K562 (cell line): ENCODE measurements at regions not wholly inside any gene's neighbourhood (a gene's known extent, or its start where the extent isn't known, plus 50 kb on each side); places are given as distances from the start of the nearest gene placed in this dataset.
A peak's percentile ranks its signal among the peaks of the same experiment; 100 is the strongest.

Experiments
- BDP1 ChIP-seq: IDR thresholded peaks from 3 replicates; pipeline ENCODE4 v1.6.1; 2011; ENCODE audit not compliant: insufficient read length, insufficient read depth
- NCOR1 ChIP-seq: fragments of 450-650 bp; IDR thresholded peaks from 2 replicates; pipeline ENCODE4 v1.6.1; 2016; ENCODE audit warnings: mild to moderate bottlenecking, moderate library complexity
- RBM25 ChIP-seq: fragments of 200-400 bp; formaldehyde crosslinking; IDR thresholded peaks from 2 replicates; pipeline ENCODE4 v1.6.1; 2018; ENCODE audit warnings: low read length, low read depth, moderate library complexity; ENCODE audit not compliant: severe bottlenecking
- STAT5B ChIP-seq: fragments of 250-450 bp; sonication (Bioruptor Pico); IDR thresholded peaks from 2 replicates; pipeline ENCODE4 v1.8.0; 2021; ENCODE audit warnings: mild to moderate bottlenecking, inconsistent platforms
- ZNF239 ChIP-seq: fragments of 250-450 bp; sonication (Bioruptor Pico); IDR thresholded peaks from 2 replicates; pipeline ENCODE4 v1.4.0; 2020; ENCODE audit warnings: mild to moderate bottlenecking
- TF ChIP-seq, protein P1 (sequence below), 2 experiments: fragments of 450-650 bp; formaldehyde crosslinking in 1 of 2; IDR thresholded peaks; 2 replicates each; pipeline versions ENCODE4 v1.4.0 to v1.6.1; 2014 to 2020; ENCODE audit warnings: mild to moderate bottlenecking in 2 of 2, borderline replicate concordance in 1 of 2, low read depth in 1 of 2
- TF ChIP-seq, protein P2 (sequence below): fragments of 250-450 bp; sonication (Bioruptor Pico); IDR thresholded peaks from 2 replicates; pipeline ENCODE4 v1.5.0; 2021; ENCODE audit warnings: mild to moderate bottlenecking, moderate library complexity
- TF ChIP-seq, protein P3 (sequence below): sonication (generic); IDR thresholded peaks from 2 replicates; pipeline ENCODE4 v1.6.1; 2016
- TF ChIP-seq, protein P4 (sequence below): fragments of 450-650 bp; IDR thresholded peaks from 2 replicates; pipeline ENCODE4 v1.6.1; 2017; ENCODE audit warnings: antibody characterized with exemption
- TF ChIP-seq, protein P5 (sequence below): fragments of 250-450 bp; sonication (Bioruptor Pico); IDR thresholded peaks from 2 replicates; pipeline ENCODE4 v1.5.0; 2021

DNA sequence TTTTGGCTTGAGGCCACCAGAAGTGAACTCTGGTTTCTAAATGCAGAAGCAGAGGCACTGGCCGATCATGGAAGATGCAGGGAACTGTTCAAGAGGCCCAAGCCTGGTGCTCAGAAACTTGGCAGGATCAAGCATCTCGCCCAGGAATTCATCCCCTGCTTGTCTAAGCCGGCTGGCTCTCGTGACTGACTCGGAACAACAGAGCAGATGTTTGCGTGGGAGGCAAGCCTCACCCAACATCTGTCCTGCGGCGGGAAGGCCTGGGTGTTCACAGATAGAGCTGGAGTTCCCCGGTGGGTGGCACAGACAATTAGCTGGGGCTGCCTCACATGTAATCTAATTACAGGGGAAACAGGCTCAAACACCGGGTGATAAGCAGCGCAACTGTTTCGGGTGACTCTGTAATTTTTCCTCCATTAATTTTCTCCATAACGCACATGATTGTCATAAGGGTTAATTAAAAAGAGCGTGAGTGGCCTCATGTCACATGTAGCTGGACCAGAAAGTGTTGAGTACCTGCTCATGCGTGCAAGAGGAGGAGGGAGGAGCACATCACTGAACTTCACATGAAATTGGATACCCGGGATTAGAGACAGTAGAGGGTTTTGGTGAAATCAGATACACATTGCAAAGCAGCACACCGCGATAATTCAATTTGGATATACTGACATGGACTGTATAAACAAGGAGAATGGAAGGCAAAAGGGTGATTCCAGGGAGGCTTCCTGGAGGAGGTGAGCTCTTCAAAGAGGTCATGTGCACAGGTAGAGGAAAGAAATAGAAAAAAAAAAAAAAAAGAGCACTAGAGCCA, 180.0 kb downstream of the ETS2 start (continued):
- TF ChIP-seq, protein P1, sequence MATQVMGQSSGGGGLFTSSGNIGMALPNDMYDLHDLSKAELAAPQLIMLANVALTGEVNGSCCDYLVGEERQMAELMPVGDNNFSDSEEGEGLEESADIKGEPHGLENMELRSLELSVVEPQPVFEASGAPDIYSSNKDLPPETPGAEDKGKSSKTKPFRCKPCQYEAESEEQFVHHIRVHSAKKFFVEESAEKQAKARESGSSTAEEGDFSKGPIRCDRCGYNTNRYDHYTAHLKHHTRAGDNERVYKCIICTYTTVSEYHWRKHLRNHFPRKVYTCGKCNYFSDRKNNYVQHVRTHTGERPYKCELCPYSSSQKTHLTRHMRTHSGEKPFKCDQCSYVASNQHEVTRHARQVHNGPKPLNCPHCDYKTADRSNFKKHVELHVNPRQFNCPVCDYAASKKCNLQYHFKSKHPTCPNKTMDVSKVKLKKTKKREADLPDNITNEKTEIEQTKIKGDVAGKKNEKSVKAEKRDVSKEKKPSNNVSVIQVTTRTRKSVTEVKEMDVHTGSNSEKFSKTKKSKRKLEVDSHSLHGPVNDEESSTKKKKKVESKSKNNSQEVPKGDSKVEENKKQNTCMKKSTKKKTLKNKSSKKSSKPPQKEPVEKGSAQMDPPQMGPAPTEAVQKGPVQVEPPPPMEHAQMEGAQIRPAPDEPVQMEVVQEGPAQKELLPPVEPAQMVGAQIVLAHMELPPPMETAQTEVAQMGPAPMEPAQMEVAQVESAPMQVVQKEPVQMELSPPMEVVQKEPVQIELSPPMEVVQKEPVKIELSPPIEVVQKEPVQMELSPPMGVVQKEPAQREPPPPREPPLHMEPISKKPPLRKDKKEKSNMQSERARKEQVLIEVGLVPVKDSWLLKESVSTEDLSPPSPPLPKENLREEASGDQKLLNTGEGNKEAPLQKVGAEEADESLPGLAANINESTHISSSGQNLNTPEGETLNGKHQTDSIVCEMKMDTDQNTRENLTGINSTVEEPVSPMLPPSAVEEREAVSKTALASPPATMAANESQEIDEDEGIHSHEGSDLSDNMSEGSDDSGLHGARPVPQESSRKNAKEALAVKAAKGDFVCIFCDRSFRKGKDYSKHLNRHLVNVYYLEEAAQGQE (IDR thresholded peaks at IDR 0.05; ENCODE audit: borderline replicate concordance): peak; percentile 67
- TF ChIP-seq, protein P1 (CRISPR knock-in tag; IDR thresholded peaks at IDR 0.05; ENCODE audit: low read depth): no peak
- TF ChIP-seq, protein P2, sequence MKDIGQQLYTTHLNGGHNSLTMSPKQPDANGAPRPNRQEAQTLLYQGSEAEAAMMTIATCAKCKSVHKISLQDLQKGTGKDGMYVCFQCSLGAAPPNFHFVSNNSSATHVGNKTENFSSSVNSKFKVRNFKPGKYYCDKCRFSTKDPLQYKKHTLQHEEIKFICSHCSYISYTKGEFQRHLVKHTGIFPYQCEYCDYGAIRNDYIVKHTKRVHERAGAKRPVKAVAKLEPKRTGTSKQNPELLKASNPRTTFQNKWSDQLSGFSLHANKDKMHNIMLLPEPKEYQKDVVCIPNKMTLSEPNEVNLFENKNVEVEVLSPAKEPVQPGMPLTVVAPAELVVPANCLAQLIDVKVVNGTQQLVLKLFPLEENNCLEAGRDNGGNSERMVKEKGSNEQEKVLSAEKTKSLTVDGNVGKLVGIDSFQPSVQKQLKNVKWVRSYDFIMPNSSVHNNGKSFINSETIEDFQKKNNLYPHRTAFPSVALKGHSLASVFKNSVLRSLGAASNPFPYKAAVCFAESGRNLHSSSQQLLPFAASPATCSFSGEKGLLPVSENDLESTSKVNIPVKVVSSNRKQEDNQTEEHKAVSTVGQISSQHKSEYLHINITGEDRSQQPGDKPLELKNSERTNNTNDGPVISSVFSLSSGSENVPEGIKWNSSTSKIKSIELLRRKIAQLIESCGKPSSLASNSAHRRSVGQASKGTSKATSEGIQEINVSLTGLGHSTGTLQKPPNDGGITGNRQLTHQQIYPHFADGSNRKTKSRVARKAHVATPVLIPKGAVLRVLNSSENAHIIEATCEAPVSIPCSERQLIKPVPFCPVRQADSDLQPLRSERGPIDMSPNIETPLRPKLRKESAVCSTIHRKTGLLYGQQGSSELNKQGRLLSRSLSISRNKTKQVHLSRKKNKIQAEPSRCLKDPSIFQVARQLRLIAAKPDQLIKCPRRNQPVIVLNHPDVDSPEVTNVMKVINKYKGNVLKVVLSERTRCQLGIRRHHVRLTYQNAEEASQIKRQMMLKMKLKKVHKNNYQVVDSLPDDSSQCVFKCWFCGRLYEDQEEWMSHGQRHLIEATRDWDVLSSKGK (CRISPR knock-in tag): no peak
- TF ChIP-seq, protein P3, sequence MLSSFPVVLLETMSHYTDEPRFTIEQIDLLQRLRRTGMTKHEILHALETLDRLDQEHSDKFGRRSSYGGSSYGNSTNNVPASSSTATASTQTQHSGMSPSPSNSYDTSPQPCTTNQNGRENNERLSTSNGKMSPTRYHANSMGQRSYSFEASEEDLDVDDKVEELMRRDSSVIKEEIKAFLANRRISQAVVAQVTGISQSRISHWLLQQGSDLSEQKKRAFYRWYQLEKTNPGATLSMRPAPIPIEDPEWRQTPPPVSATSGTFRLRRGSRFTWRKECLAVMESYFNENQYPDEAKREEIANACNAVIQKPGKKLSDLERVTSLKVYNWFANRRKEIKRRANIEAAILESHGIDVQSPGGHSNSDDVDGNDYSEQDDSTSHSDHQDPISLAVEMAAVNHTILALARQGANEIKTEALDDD: no peak; the same call in 1 of the 2 replicates
- TF ChIP-seq STAT5B (no peak), BDP1 (no peak), RBM25 (no peak), NCOR1 (peak; percentile 97), ZNF239 (CRISPR knock-in tag) (peak; percentile 16; the same call in 1 of the 2 replicates)
- TF ChIP-seq, protein P4, sequence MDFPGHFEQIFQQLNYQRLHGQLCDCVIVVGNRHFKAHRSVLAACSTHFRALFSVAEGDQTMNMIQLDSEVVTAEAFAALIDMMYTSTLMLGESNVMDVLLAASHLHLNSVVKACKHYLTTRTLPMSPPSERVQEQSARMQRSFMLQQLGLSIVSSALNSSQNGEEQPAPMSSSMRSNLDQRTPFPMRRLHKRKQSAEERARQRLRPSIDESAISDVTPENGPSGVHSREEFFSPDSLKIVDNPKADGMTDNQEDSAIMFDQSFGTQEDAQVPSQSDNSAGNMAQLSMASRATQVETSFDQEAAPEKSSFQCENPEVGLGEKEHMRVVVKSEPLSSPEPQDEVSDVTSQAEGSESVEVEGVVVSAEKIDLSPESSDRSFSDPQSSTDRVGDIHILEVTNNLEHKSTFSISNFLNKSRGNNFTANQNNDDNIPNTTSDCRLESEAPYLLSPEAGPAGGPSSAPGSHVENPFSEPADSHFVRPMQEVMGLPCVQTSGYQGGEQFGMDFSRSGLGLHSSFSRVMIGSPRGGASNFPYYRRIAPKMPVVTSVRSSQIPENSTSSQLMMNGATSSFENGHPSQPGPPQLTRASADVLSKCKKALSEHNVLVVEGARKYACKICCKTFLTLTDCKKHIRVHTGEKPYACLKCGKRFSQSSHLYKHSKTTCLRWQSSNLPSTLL: no peak
- TF ChIP-seq, protein P5, sequence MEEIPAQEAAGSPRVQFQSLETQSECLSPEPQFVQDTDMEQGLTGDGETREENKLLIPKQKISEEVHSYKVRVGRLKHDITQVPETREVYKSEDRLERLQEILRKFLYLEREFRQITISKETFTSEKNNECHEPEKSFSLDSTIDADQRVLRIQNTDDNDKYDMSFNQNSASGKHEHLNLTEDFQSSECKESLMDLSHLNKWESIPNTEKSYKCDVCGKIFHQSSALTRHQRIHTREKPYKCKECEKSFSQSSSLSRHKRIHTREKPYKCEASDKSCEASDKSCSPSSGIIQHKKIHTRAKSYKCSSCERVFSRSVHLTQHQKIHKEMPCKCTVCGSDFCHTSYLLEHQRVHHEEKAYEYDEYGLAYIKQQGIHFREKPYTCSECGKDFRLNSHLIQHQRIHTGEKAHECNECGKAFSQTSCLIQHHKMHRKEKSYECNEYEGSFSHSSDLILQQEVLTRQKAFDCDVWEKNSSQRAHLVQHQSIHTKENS: no peak
